Ishikawa (cell line): ENCODE measurements at regions not wholly inside any gene's neighbourhood (a gene's known extent, or its start where the extent isn't known, plus 50 kb on each side); places are given as distances from the start of the nearest gene placed in this dataset.

Experiments
- CREB1 ChIP-seq: IDR thresholded peaks from 2 replicates; pipeline ENCODE4 v1.6.1; 2012; ENCODE audit warnings: low read depth
- EP300 ChIP-seq: IDR thresholded peaks from 2 replicates; pipeline ENCODE4 v1.6.1; 2012; ENCODE audit warnings: borderline replicate concordance
- TAF1 ChIP-seq: IDR thresholded peaks from 2 replicates; pipeline ENCODE4 v1.6.1; 2012; ENCODE audit warnings: low read depth, mild to moderate bottlenecking
- TCF12 ChIP-seq: IDR thresholded peaks from 2 replicates; pipeline ENCODE4 v1.6.1; 2012; ENCODE audit warnings: low read depth
- TEAD4 ChIP-seq: IDR thresholded peaks from 2 replicates; pipeline ENCODE4 v1.6.1; 2012

DNA sequence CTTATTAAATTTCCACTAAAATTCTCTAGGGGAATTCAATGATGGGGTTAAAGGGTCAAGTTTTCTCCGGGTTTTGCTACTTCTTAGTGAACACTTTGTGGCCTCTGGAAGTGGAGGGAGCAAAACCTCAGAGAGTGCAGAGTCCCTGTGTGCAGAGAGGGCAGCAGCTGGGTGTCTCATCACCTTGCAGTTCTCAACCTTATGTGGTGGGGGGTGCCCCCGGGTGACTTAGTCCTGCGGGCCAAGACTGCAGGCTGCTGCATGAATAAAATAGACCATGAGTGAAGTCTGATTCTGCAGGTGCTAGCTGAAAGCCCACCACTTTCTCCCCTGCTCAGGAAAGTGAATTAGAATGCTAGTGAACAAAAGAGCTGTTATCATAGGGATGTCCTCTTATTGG, 191.6 kb downstream of the DLEU7 start:
- TF ChIP-seq EP300 (no peak), CREB1 (no peak), TCF12 (no peak), TAF1 (no peak), TEAD4 (no peak)
